Vagina (tissue), 2 donors: ENCODE measurements at regions not wholly inside any gene's neighbourhood (a gene's known extent, or its start where the extent isn't known, plus 50 kb on each side); places are given as distances from the start of the nearest gene placed in this dataset.

Experiments
- POLR2AphosphoS5 ChIP-seq, 2 donors: sonication (generic); formaldehyde crosslinking; IDR thresholded peaks; one replicate each; pipeline ENCODE4 v1.9.0; 2017; ENCODE audit warnings: antibody characterized with exemption in 2 of 2, mild to moderate bottlenecking in 2 of 2, low read depth in 1 of 2; ENCODE audit not compliant: insufficient read depth in 1 of 2
- TF ChIP-seq, protein P1 (sequence below), 3 experiments: fragments of 450-650 bp in 2 of 3; fragments of 200-600 bp in 1 of 3; sonication (generic) in 1 of 3; IDR thresholded peaks; one replicate each; pipeline ENCODE4 v1.5.1; 2017 to 2019; ENCODE audit warnings: antibody characterized with exemption in 3 of 3, mild to moderate bottlenecking in 2 of 3, moderate library complexity in 2 of 3

DNA sequence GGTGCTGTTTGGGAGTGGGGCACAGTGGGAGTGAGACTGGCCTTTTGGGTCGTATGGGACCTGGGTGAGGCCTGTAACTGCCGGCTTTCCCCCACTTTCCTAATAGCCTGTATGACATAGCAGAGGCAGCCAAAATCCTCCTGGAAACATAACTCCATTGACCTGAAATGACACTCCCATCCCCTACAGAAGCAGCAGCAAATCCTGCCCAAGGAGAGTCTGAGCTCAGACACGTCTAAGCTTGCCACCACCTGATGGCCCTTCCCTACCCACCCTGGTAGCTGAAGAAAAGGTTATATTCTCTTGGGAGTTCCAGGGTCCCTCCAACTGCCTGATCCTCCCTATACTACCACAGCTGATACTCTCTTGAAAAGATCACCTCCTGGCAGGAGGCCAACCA, 179.8 kb upstream of the ARRDC3 start:
- no peak for TF ChIP-seq POLR2AphosphoS5 (IDR thresholded peaks at IDR 0.05; ENCODE audit: insufficient read depth in 1 of 2, low read depth in 1 of 2)
- TF ChIP-seq, protein P1, sequence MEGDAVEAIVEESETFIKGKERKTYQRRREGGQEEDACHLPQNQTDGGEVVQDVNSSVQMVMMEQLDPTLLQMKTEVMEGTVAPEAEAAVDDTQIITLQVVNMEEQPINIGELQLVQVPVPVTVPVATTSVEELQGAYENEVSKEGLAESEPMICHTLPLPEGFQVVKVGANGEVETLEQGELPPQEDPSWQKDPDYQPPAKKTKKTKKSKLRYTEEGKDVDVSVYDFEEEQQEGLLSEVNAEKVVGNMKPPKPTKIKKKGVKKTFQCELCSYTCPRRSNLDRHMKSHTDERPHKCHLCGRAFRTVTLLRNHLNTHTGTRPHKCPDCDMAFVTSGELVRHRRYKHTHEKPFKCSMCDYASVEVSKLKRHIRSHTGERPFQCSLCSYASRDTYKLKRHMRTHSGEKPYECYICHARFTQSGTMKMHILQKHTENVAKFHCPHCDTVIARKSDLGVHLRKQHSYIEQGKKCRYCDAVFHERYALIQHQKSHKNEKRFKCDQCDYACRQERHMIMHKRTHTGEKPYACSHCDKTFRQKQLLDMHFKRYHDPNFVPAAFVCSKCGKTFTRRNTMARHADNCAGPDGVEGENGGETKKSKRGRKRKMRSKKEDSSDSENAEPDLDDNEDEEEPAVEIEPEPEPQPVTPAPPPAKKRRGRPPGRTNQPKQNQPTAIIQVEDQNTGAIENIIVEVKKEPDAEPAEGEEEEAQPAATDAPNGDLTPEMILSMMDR (IDR thresholded peaks at IDR 0.05), result no peak
